GM23248 (cell line): ENCODE measurements at regions not wholly inside any gene's neighbourhood (a gene's known extent, or its start where the extent isn't known, plus 50 kb on each side); places are given as distances from the start of the nearest gene placed in this dataset.

Experiments used
- DNase-seq: peaks from one replicate; pipeline ENCODE4 v3.0.0-alpha.2; 2015
- H2AFZ ChIP-seq: fragments of 200-600 bp; sonication (generic); 2 replicates; pipeline ENCODE4 v1.6.1; 2016; ENCODE audit warnings: antibody characterized with exemption
- H3F3A ChIP-seq: fragments of 200-600 bp; sonication (generic); 2 replicates; pipeline ENCODE4 v1.6.1; 2016; ENCODE audit warnings: mild to moderate bottlenecking, antibody characterized with exemption, mixed run types; ENCODE audit not compliant: insufficient read depth
- H3K27ac ChIP-seq: fragments of 200-600 bp; sonication (generic); 2 replicates; pipeline ENCODE4 v1.5.1; 2016; ENCODE audit warnings: mild to moderate bottlenecking
- H3K27me3 ChIP-seq: fragments of 200-600 bp; sonication (generic); replicated peaks from 2 replicates; pipeline ENCODE4 v1.6.1; 2016; ENCODE audit warnings: mild to moderate bottlenecking; ENCODE audit not compliant: insufficient read depth
- H3K36me3 ChIP-seq: fragments of 200-600 bp; sonication (generic); 2 replicates; pipeline ENCODE4 v1.6.1; 2016; ENCODE audit warnings: low read depth, mild to moderate bottlenecking
- H3K4me1 ChIP-seq: fragments of 200-600 bp; sonication (generic); 2 replicates; pipeline ENCODE4 v1.6.1; 2016; ENCODE audit warnings: mild to moderate bottlenecking; ENCODE audit not compliant: insufficient read depth
- H3K4me2 ChIP-seq: fragments of 200-600 bp; sonication (generic); one replicate; pipeline ENCODE4 v1.6.1; 2016; ENCODE audit warnings: mild to moderate bottlenecking; ENCODE audit not compliant: unreplicated experiment
- H3K4me3 ChIP-seq: fragments of 200-600 bp; sonication (generic); 2 replicates; pipeline ENCODE4 v1.5.1; 2016; ENCODE audit warnings: mild to moderate bottlenecking
- H3K79me2 ChIP-seq: fragments of 200-600 bp; sonication (generic); 2 replicates; pipeline ENCODE4 v1.6.1; 2016; ENCODE audit warnings: mild to moderate bottlenecking; ENCODE audit not compliant: insufficient read depth
- H3K9ac ChIP-seq: fragments of 200-600 bp; sonication (generic); 2 replicates; pipeline ENCODE4 v1.6.1; 2016; ENCODE audit warnings: mild to moderate bottlenecking
- H3K9me2 ChIP-seq: fragments of 200-600 bp; sonication (generic); 2 replicates; pipeline ENCODE4 v1.6.1; 2016; ENCODE audit warnings: mixed run types, mild to moderate bottlenecking, moderate library complexity; ENCODE audit not compliant: insufficient read depth
- H3K9me3 ChIP-seq: fragments of 200-600 bp; sonication (generic); one replicate; pipeline ENCODE4 v1.6.1; 2017; ENCODE audit warnings: low read depth
- H4K20me1 ChIP-seq: fragments of 200-600 bp; sonication (generic); 2 replicates; pipeline ENCODE4 v1.6.0; 2016; ENCODE audit not compliant: insufficient read depth
- EZH2 ChIP-seq: fragments of 200-600 bp; sonication (generic); IDR thresholded peaks from 2 replicates; pipeline ENCODE4 v1.6.1; 2018; ENCODE audit warnings: antibody characterized with exemption, mild to moderate bottlenecking; ENCODE audit not compliant: insufficient read depth, poor library complexity, severe bottlenecking
- EZH2phosphoT487 ChIP-seq: fragments of 200-600 bp; sonication (generic); IDR thresholded peaks from 2 replicates; pipeline ENCODE4 v1.6.1; 2018; ENCODE audit warnings: antibody characterized with exemption, moderate library complexity, mild to moderate bottlenecking, low read depth; ENCODE audit not compliant: insufficient read depth
- WGBS, 2 experiments: methylation state at CpG; one replicate each; pipeline ENCODE4 v1.1.6; 2015 to 2017; ENCODE audit warnings: low lambda C conversion rate in 2 of 2, low coverage in 1 of 2; ENCODE audit errors: missing lambda C conversion rate in 2 of 2; 5-methylcytosine and 5-hydroxymethylcytosine counted together
- in situ Hi-C: fragments of 300-500 bp; cut with MboI; formaldehyde crosslinking; loops from 2 replicates; pipeline ENCODE4 v1.15.0; 2020

DNA sequence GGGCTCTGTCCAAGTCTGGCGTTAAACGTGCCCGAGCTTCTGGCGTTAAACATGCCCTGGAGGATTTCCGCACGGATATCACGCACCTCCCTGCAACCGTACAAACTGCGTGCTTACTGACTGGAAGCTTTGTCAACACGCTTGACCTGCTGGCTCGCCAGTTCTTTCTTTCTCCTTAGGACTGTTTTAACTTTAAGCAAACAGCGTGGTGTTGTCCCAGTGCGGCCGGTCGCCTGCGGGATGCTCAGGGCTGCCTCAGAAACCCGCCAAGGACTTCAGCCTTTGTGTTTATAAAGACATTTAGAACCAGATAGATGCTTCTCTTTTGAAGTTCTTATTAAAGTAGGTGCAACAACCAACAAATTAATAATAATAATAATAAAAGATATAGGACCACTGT lies 946.0 kb downstream of the RAB28 start:
- Histone ChIP-seq H3K27me3 (no peaks in the 10 kb centered on the region), H4K20me1 (no peaks in the 10 kb centered on the region), H3K9me2 (no peaks in the 10 kb centered on the region), H3K36me3 (no peaks in the 10 kb centered on the region), H3K27ac (no peak overlapping the region), H3K79me2 (no peaks in the 10 kb centered on the region), H2AFZ (no peak overlapping the region), H3K9ac (no peak overlapping the region), H3K4me3 (no peak overlapping the region), H3F3A (no peaks in the 10 kb centered on the region), H3K4me1 (no peaks in the 10 kb centered on the region), H3K4me2 (no peak overlapping the region), H3K9me3 (no peaks in the 10 kb centered on the region)
- WGBS, 2 experiments = 53 to 56% methylated on average over 17 of the region's 17 CpGs
- no peak for DNase-seq
- TF ChIP-seq EZH2 = no peak
- TF ChIP-seq EZH2phosphoT487 = no peak
- in situ Hi-C loops = no loop called here

DNA sequence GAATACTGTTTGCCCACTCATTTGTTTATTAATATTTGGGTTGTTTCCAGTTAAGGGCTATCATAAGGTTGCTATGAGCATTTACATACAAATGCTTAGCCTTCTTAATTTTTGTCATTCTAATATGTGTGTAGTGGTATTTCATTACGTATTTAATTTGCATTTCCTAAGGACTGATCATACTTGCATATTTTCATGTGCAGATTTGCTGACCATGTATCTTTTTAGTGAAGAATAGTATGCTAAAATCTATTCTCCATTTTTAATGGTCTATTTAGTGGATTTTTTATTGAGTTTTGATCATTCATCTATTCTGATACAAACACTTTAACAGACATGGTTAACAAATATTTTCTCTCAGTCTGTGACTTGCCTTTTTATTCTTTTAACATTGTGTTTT lies 949.5 kb downstream of the RAB28 start:
- no peak overlapping the region for H3K4me2 ChIP-seq
- WGBS, 2 experiments = 23 to 27% methylated on average over 1 of the region's 1 CpG
- H3K4me1 ChIP-seq = no peaks in the 10 kb centered on the region
- TF ChIP-seq EZH2phosphoT487 = no peak
- in situ Hi-C loops = no loop called here
- H3K27ac ChIP-seq = no peak overlapping the region
- H3K9me2 ChIP-seq = no peaks in the 10 kb centered on the region
- no peak overlapping the region for H3K9ac ChIP-seq
- no peaks in the 10 kb centered on the region for H3K9me3 ChIP-seq
- no peaks in the 10 kb centered on the region for H3F3A ChIP-seq
- H2AFZ ChIP-seq = no peak overlapping the region
- no peaks in the 10 kb centered on the region for H4K20me1 ChIP-seq
- no peak overlapping the region for H3K4me3 ChIP-seq
- no peaks in the 10 kb centered on the region for H3K27me3 ChIP-seq
- DNase-seq = no peak
- H3K36me3 ChIP-seq = no peaks in the 10 kb centered on the region
- no peaks in the 10 kb centered on the region for H3K79me2 ChIP-seq

- Histone ChIP-seq H3K27me3 (no peaks in the 10 kb centered on the region), H3K36me3 (no peaks in the 10 kb centered on the region), H3K27ac (no peak overlapping the region), H3F3A (no peaks in the 10 kb centered on the region), H3K4me2 (no peak overlapping the region), H3K4me3 (no peak overlapping the region), H3K9ac (no peak overlapping the region), H3K9me2 (no peaks in the 10 kb centered on the region), H3K9me3 (no peaks in the 10 kb centered on the region), H2AFZ (no peak overlapping the region), H3K79me2 (no peaks in the 10 kb centered on the region), H3K4me1 (no peaks in the 10 kb centered on the region), H4K20me1 (no peaks in the 10 kb centered on the region)
- TF ChIP-seq EZH2 (no peak), EZH2phosphoT487 (no peak)
- DNase-seq = no peak
- in situ Hi-C loops = no loop called here
These were observed 964.7 kb downstream of the RAB28 start for GRCh38 chr4:12519426-12519825.

GRCh38 chr4:12507868-12508481 lies 976.2 kb downstream of the RAB28 start:
- no peaks in the 10 kb centered on the region for H3K9me3 ChIP-seq
- no peaks in the 10 kb centered on the region for H3K9me2 ChIP-seq
- H3K27me3 ChIP-seq = no peaks in the 10 kb centered on the region
- H3K9ac ChIP-seq = no peak overlapping the region
- H3K27ac ChIP-seq = no peak overlapping the region
- 28 to 32% methylated on average over 2 of the region's 2 CpGs for WGBS, 2 experiments
- H3K79me2 ChIP-seq = no peaks in the 10 kb centered on the region
- no peaks in the 10 kb centered on the region for H3K36me3 ChIP-seq
- no peaks in the 10 kb centered on the region for H3K4me1 ChIP-seq
- no peak overlapping the region for H3K4me3 ChIP-seq
- H2AFZ ChIP-seq = no peak overlapping the region
- in situ Hi-C loops = no loop called here
- no peak overlapping the region for H3K4me2 ChIP-seq
- DNase-seq = no peak
- H3F3A ChIP-seq = no peaks in the 10 kb centered on the region
- TF ChIP-seq EZH2 = no peak
- TF ChIP-seq EZH2phosphoT487 = no peak
- H4K20me1 ChIP-seq = no peaks in the 10 kb centered on the region

- H3K27ac ChIP-seq = no peak overlapping the region
- DNase-seq = no peak
- no peak for TF ChIP-seq EZH2
- no peak for TF ChIP-seq EZH2phosphoT487
- in situ Hi-C loops = no loop called here
- no peaks in the 10 kb centered on the region for H3K9me3 ChIP-seq
- no peak overlapping the region for H3K9ac ChIP-seq
- H2AFZ ChIP-seq = no peak overlapping the region
- H3K27me3 ChIP-seq = no peaks in the 10 kb centered on the region
- H3K9me2 ChIP-seq = no peaks in the 10 kb centered on the region
- no peak overlapping the region for H3K4me2 ChIP-seq
- no peaks in the 10 kb centered on the region for H3K79me2 ChIP-seq
- H3F3A ChIP-seq = no peaks in the 10 kb centered on the region
- H4K20me1 ChIP-seq = no peaks in the 10 kb centered on the region
- H3K4me3 ChIP-seq = no peak overlapping the region
- no peaks in the 10 kb centered on the region for H3K36me3 ChIP-seq
- no peaks in the 10 kb centered on the region for H3K4me1 ChIP-seq
These were observed 983.7 kb downstream of the RAB28 start for GRCh38 chr4:12500409-12500808.
